GM19463 (cell line): ENCODE measurements at regions not wholly inside any gene's neighbourhood (a gene's known extent, or its start where the extent isn't known, plus 50 kb on each side); places are given as distances from the start of the nearest gene placed in this dataset.

Experiments used
- ATAC-seq: cut with Tn5 transposase; IDR thresholded peaks from one replicate; pipeline ENCODE4 v1.9.1; 2021; ENCODE audit warnings: mild to moderate bottlenecking, moderate library complexity; ENCODE audit not compliant: unreplicated experiment

- no peak for ATAC-seq
These were observed 174.3 kb downstream of the RBM43 start for GRCh38 chr2:151087377-151087776.

- ATAC-seq = no peak
These were observed 176.5 kb downstream of the RBM43 start for GRCh38 chr2:151085181-151085611.

- no peak for ATAC-seq
These were observed 177.5 kb downstream of the RBM43 start for GRCh38 chr2:151083856-151084795.

- no peak for ATAC-seq
These were observed 182.8 kb downstream of the RBM43 start for GRCh38 chr2:151078889-151079288.

- no peak for ATAC-seq
These were observed 189.8 kb downstream of the RBM43 start for GRCh38 chr2:151071906-151072305.

DNA sequence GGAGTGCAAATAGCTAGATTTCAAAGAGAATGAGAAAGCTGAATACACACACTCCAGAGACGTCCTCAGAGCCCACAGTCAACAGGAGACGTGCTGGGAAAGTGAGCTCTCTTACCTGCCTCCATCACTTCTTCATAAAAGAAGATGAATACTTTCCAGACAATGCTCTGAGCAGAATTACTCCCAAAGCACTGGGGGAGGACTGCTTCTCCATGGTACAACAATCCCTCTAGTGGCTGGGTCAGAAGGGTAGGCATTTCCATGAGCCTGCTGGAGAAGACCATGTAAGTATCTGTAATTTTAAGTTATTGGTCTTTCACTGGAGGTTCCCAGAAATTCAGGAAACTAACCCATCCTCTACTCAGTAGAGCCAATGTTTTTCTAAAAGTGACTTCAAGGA lies 190.3 kb downstream of the RBM43 start:
- no peak for ATAC-seq

DNA sequence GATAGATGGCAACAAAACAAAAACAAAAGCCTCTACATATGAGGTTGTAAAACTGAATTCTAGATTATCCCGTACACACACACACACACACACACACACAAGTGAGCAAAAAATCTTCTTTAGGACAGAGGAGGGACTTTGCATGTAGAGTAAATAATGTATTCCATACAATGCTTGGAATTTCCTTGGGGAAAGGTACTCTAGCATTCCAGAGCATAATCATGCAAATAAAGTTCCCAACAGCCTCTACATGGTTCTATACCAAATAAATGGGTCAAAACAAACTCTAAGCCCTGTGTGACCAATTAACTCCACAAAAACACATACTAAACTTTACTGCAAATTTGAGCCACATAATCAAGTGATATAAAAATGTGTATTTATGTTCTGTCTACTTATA lies 191.4 kb downstream of the RBM43 start:
- ATAC-seq = no peak

GRCh38 chr2:151067658-151068369 lies 193.8 kb downstream of the RBM43 start:
- no peak for ATAC-seq

DNA sequence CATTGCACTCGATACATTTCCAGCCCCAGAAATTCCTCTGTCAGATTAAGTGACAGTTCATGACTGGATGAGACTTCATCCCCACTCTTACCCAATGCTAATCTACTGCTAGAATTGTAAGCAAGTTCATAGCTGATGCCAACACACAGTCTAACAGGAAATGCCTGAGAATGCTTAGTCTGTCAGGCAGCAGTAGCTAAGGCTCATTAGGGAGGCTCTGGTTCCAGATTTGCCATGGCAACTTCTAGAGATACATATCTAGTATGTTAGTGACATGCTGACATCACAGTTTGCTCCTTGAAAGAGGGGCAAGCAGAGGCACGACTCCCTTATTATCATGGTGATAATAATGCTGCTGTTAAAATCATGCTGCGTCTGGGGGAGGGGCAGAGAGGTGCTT lies 198.4 kb downstream of the RBM43 start:
- no peak for ATAC-seq

GRCh38 chr2:151060287-151060686 lies 201.4 kb downstream of the RBM43 start:
- no peak for ATAC-seq

DNA sequence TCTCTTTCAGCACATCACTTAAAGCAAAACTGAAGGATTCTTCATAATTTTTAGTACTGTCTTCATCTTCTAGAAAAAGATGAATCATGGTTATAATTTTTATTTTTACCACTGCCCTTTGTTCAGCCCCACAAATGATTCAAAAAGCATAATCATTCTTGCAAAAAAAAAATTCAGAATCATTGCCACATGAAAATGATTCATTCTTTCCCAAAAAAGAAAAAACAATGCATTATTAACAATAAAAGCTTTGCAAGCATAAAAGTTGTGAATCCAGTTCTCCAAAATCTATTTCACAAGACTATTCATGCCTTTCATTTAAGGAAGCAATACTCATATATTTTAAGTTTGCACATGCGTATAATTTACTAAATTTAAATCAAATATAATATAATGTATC lies 204.8 kb downstream of the RBM43 start:
- ATAC-seq = no peak

GRCh38 chr2:151053661-151053990 lies 208.0 kb downstream of the RBM43 start:
- ATAC-seq = no peak

DNA sequence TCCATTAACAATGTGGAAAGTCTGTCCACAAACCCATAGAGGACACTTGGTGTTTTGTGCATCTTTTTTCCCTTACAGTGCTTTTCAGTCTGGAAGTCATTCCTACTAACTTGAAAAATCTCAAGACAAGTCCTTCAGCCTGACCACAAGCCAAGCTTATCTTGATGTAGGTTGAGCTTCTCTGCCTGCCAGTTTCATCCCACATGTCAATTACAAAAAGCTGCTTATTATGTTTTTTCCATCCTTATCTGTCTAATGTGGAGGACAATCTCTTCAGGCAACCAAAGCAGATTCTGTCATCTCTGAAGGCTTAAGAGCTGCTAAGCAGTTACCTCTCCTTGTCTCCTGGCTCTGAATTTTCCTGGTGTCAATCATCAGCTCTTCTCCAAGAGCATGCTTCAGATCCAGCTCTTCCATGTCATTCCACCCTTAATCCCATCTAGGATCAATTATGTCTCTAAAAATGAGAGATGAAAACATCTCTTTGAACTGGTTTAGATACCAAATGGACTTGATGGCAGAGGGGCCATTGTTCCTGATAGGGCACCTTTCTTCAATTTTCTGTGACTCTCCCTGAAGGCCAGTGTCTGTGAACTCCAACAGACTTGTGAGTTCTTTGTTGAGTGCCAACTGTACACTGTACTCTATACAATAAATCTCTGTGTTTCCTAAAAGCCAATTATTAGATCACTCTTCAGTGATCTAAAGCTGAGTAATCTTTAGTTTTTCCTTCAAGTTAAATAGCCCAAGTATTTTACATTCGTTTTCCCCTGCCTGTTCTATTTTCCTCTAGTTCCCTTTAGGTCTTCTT lies 208.6 kb downstream of the RBM43 start:
- ATAC-seq = no peak

DNA sequence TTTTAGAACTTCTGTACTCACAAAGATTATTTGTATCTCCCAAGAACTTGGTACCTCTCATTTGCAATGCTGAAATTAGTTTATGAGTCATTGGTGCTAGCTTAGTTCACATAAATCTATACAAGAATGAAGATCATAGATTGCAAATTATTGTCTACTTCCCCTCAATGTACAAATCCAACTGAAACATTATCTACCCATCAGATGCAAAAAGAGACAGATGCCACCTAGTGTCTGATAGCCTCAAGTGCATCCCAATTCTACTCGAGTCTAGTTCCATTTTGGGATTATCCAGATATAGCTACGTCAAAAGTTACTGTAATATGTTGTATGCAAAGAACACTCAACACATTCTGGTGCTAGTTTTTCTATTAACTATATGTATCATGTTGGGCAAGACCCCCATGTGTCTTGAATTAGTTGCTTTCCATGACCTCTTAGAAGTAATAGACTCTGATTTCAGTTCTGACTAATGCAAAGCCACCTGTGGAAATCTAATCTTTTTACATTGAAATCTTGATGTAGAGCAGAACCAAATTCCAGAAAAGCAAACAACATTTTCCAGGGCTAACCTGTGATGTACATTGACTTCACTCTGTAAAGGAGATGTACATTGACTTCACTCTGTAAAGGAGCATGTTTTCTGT lies 210.0 kb downstream of the RBM43 start:
- ATAC-seq = peak; percentile 91

GRCh38 chr2:151049746-151050145 lies 211.9 kb downstream of the RBM43 start:
- ATAC-seq = no peak

DNA sequence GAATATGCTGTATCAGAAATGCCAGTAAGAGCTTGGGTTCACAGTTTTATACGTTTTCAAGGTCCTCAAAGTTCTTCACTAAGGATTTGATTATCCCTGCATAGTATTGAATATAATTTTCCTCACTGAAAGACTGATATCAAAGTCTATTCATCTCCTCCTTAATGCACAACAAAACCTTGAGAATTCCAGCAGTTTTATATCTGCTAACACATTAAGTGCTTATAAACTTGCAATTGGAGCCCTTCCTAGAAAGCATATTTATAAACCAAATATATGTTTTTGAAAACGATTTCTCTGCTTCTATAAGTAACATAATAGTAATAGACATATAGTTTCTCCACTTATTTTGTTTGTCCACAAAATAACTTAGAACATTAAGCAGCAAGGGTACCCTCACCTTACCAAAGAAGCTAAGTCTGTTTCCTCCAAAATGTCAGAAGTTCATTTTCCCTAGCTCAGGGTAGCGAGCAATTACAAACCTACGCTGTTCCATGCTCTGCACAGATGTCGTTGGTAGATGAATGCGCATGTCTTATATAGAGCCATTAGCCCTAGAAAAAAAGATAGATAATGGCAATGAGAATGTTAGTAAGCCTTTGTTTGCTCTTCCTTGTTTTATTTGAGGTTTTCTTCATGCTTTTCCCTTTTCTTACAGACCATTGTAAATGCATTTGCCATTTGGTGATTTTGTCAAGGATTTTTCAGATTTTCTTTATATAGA lies 213.2 kb downstream of the RBM43 start:
- ATAC-seq = no peak

DNA sequence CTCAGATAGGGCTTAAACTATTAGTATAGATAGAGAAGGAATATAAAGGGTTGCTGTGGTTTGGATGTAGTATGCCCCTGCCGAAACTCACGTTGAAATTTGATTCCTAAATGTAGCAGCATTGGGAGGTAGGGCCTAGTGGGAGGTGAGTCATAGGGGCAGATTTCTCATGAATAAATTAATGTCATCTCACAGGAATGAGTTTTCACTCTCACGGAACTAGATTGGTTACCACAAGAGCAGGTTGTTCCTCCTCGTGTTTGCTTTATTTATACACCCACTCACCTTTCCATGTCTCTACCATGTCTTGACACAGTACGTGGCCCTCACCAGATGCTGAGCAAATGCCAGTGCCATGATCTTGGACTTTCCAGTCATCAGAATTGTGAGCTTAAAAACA lies 218.2 kb downstream of the RBM43 start:
- ATAC-seq = no peak

GRCh38 chr2:151042964-151043363 lies 218.7 kb downstream of the RBM43 start:
- no peak for ATAC-seq

DNA sequence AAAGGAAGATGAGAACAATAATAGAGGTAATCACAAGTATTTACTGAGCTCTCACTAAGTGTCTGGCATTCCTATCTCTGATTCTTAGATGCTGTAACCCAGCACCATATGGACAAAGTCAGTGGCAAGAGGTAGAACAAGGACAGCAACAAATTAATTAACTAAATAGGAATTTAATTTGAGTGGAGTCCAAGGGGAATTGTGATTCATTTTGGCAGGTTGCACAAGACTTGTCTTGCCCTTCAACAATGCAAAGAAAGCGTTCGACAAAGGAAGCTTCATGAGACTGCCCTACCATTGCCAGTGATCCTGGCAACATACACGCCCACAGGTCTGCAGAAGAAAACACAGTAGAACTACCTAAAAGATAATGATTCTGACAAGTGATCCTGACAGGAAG lies 221.6 kb downstream of the RBM43 start:
- no peak for ATAC-seq

- ATAC-seq = no peak
These were observed 223.1 kb downstream of the RBM43 start for GRCh38 chr2:151038516-151038915.
